ENCODE measurements at regions not wholly inside any gene's neighbourhood (a gene's known extent, or its start where the extent isn't known, plus 50 kb on each side); places are given as distances from the start of the nearest gene placed in this dataset.

GRCh38 chr3:113064183-113064582 lies 73.4 kb downstream of the GTPBP8 start:
- WGBS, 3 donors = 94 to 95% (median 95%) methylated on average over 1 of the region's 1 CpG
- ATAC-seq = no peak
- DNase-seq = no peak
- Histone ChIP-seq H3K9me3 (no peaks in the 10 kb centered on the region), H3K27ac (no peak overlapping the region), H3K36me3 (ENCODE audit: insufficient read depth in 1 of 2, low read depth in 1 of 2) (no peaks in the 10 kb centered on the region), H3K27me3 (ENCODE audit: insufficient read depth in 3 of 3, low read length in 2 of 3) (no peaks in the 10 kb centered on the region), H3K4me1 (no peaks in the 10 kb centered on the region), H3K4me3 (no peak overlapping the region)
- TF ChIP-seq, protein P1, sequence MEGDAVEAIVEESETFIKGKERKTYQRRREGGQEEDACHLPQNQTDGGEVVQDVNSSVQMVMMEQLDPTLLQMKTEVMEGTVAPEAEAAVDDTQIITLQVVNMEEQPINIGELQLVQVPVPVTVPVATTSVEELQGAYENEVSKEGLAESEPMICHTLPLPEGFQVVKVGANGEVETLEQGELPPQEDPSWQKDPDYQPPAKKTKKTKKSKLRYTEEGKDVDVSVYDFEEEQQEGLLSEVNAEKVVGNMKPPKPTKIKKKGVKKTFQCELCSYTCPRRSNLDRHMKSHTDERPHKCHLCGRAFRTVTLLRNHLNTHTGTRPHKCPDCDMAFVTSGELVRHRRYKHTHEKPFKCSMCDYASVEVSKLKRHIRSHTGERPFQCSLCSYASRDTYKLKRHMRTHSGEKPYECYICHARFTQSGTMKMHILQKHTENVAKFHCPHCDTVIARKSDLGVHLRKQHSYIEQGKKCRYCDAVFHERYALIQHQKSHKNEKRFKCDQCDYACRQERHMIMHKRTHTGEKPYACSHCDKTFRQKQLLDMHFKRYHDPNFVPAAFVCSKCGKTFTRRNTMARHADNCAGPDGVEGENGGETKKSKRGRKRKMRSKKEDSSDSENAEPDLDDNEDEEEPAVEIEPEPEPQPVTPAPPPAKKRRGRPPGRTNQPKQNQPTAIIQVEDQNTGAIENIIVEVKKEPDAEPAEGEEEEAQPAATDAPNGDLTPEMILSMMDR (IDR thresholded peaks at IDR 0.05) = no peak
- intact Hi-C loops (cut with DNase I) = no loop called here

- Histone ChIP-seq H3K27me3 (ENCODE audit: insufficient read depth in 3 of 3, low read length in 2 of 3) (no peaks in the 10 kb centered on the region), H3K4me3 (no peak overlapping the region), H3K27ac (no peak overlapping the region), H3K9me3 (no peaks in the 10 kb centered on the region), H3K36me3 (ENCODE audit: insufficient read depth in 1 of 2, low read depth in 1 of 2) (no peaks in the 10 kb centered on the region), H3K4me1 (no peaks in the 10 kb centered on the region)
- TF ChIP-seq, protein P1 (IDR thresholded peaks at IDR 0.05) = no peak
- DNase-seq = no peak
- intact Hi-C loops (cut with DNase I) = no loop called here
- 91 to 95% (median 92%) methylated on average over 3 of the region's 3 CpGs for WGBS, 3 donors
- no peak for ATAC-seq
Measured at GRCh38 chr3:113065336-113065735, 74.6 kb downstream of the GTPBP8 start.

DNA sequence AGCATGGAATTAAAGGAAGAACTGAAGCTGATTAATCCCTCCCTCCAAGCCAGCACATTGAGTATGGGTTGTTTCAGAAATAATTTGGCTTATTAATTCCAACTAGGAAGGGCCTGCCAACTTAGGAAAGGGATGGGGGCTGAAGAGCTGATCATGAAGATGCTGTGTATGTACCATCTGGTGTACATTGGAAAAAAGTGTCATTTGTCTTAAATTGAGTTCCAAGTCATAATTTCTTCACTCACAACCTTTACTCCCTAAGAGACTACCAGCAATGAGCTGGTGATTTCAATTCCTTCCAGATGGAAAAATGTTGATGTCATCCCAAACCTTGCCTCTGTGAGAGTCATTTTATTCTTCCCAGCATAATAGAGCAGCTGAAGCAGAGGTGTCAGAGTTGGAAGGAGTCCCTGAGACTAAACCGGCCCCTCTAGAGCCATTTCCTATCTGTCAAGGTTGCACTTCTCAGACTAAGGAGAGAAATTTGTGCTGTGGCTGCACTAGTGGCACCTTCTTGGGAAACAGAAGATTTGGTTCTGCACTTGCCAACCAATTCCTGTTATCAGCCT lies 79.4 kb downstream of the GTPBP8 start:
- intact Hi-C loops (cut with DNase I) = no loop called here
- Histone ChIP-seq H3K27ac (no peak overlapping the region), H3K9me3 (no peaks in the 10 kb centered on the region), H3K4me3 (no peak overlapping the region), H3K4me1 (no peaks in the 10 kb centered on the region), H3K36me3 (ENCODE audit: insufficient read depth in 1 of 2, low read depth in 1 of 2) (peaks cover 0 to 2% of the 10 kb centered on the region in 2 donors), H3K27me3 (ENCODE audit: insufficient read depth in 3 of 3, low read length in 2 of 3) (no peaks in the 10 kb centered on the region)
- TF ChIP-seq, protein P1 (IDR thresholded peaks at IDR 0.05) = no peak
- ATAC-seq (no peak), DNase-seq (no peak)
- 45 to 55% (median 50%) methylated on average over 1 of the region's 1 CpG for WGBS, 3 donors

DNA sequence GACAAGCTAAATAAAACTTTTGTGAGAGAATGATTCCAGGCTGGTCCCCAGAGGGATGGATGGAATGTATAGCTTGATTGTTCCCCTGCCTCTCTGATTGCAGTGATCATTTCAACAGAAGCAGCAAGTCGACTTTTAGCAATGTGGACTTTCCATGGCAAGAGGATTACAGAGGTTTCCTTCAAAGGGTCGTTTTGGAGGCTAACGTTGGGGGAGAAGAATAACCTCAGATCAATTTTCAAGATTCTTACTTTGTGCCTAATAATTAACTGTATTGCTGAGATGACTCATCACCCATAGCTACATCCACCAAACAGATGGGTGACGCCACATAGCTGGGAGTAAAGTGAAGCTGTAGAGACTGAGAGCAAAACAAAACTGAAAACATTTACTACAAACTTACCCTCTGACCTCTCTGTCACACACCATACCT lies 79.9 kb downstream of the GTPBP8 start:
- 35 to 40% (median 36%) methylated on average over 4 of the region's 4 CpGs for WGBS, 3 donors
- no peak overlapping the region for H3K4me3 ChIP-seq

More for the DNA sequence above, 79.9 kb downstream of the GTPBP8 start:
- ATAC-seq (no peak), DNase-seq (no peak)
- intact Hi-C loops (cut with DNase I) = no loop called here
- H3K27me3 ChIP-seq (ENCODE audit: insufficient read depth in 3 of 3, low read length in 2 of 3) = no peaks in the 10 kb centered on the region
- no peaks in the 10 kb centered on the region for H3K4me1 ChIP-seq
- H3K36me3 ChIP-seq (ENCODE audit: insufficient read depth in 1 of 2, low read depth in 1 of 2) = peaks cover 0 to 2% of the 10 kb centered on the region in 2 donors
- H3K27ac ChIP-seq = no peak overlapping the region
- TF ChIP-seq, protein P1 (IDR thresholded peaks at IDR 0.05) = no peak
- no peaks in the 10 kb centered on the region for H3K9me3 ChIP-seq
